Spinal cord (tissue), 9 donors: ENCODE measurements at regions not wholly inside any gene's neighbourhood (a gene's known extent, or its start where the extent isn't known, plus 50 kb on each side); places are given as distances from the start of the nearest gene placed in this dataset.

Experiments used
- DNase-seq, 6 donors: peaks; one replicate each; pipeline versions ENCODE4 v3.0.0 to v3.0.0-alpha.2; 2013 to 2015; ENCODE audit warnings: low spot score in 6 of 6, low read depth in 4 of 6
- H3K27ac ChIP-seq: one replicate; pipeline ENCODE4 v1.5.1; 2013; ENCODE audit warnings: low read depth, low read length, control low read depth
- H3K27me3 ChIP-seq: one replicate; pipeline ENCODE4 v1.6.1; 2013; ENCODE audit warnings: low read length; ENCODE audit not compliant: control insufficient read depth, insufficient read depth
- H3K36me3 ChIP-seq: one replicate; pipeline ENCODE4 v1.6.1; 2013; ENCODE audit warnings: low read length; ENCODE audit not compliant: control insufficient read depth, insufficient read depth
- H3K4me1 ChIP-seq: one replicate; pipeline ENCODE4 v1.6.1; 2013; ENCODE audit warnings: low read length; ENCODE audit not compliant: control insufficient read depth, insufficient read depth
- H3K4me3 ChIP-seq: one replicate; pipeline ENCODE4 v1.5.1; 2013; ENCODE audit warnings: low read depth, low read length, control low read depth
- H3K9me3 ChIP-seq: one replicate; pipeline ENCODE4 v1.6.1; 2013; ENCODE audit warnings: low read length; ENCODE audit not compliant: control insufficient read depth, insufficient read depth
- WGBS: methylation state at CpG from one replicate; pipeline ENCODE4 v1.1.5; 2013; ENCODE audit warnings: missing lambda C conversion rate; ENCODE audit not compliant: insufficient coverage; 5-methylcytosine and 5-hydroxymethylcytosine counted together
- donor health status: healthy.

DNA sequence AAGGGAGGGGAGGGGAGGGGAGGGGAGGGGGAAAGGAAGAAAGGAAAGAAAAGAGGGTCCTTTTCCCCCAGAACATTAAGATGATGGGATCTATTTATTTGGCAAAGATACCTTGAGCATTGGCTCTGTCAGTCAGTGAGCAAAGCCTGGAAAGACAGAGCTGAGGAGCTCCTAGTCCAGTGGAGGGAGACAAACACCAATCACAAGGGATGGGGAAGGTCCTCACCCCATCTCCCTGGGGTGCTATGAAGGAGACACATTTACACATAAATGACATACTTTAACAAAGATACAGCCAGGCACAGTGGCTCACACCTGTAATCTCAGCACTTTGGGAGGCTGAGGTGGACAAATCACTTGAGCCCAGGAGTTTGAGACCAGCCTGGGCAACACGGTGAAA is 154.9 kb upstream of the TIAM1 start:
- H3K9me3 ChIP-seq = no peaks in the 10 kb centered on the region
- H3K4me1 ChIP-seq = no peaks in the 10 kb centered on the region
- DNase-seq = no peak
- no peaks in the 10 kb centered on the region for H3K36me3 ChIP-seq
- no peak overlapping the region for H3K4me3 ChIP-seq
- no peak overlapping the region for H3K27ac ChIP-seq
- 0% methylated on average over 1 of the region's 1 CpG for WGBS
- H3K27me3 ChIP-seq = no peaks in the 10 kb centered on the region

DNA sequence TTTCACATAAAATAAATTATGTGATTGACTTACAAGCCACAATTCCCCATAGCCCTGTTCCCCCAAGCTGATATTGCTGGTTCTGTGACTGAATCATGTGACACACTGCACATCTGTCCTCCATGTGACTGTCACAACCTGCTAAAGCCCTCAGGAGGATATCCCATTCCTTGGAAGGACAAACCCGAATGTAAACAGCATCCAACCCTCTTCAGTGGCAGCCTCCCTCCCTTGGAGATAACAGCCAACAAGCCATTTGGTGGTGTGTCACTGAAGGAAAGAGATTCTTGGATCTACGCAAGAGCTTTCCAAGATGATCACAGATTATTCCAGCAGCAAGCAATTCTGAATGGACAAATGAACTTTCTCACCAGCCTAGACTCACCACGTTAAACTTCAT is 153.9 kb upstream of the TIAM1 start:
- DNase-seq = no peak
- Histone ChIP-seq H3K4me3 (no peak overlapping the region), H3K27me3 (no peaks in the 10 kb centered on the region), H3K36me3 (no peaks in the 10 kb centered on the region), H3K9me3 (no peaks in the 10 kb centered on the region), H3K4me1 (no peaks in the 10 kb centered on the region), H3K27ac (no peak overlapping the region)
- 57% methylated on average over 2 of the region's 3 CpGs for WGBS

DNA sequence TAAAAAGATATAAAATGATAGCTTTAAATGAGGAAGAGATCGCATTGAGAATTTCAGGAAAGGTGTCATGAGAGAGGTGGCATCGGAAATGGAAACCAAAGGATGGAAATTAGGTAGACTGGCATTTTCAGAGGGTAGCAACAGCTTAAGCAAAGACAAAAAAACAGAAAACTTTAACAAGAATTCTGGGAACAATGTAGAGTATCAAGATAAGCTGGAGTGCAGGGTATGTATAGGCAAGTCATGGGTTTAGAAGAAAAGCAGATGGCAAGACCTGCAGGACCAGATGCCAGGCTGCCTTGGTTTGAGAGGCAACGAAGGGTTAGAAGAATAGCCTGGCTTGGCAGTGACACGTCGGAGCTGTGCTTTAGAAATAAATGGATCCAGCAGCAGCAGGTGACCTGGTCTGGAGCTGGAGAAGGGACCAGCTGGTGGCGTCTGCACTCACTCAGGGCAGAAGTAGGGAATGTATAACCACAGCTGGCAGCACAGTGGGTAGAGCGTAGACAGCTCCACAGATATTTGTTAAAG is 149.4 kb upstream of the TIAM1 start:
- Histone ChIP-seq H3K9me3 (no peaks in the 10 kb centered on the region), H3K27ac (no peak overlapping the region), H3K36me3 (no peaks in the 10 kb centered on the region), H3K4me1 (no peaks in the 10 kb centered on the region), H3K4me3 (no peak overlapping the region), H3K27me3 (no peaks in the 10 kb centered on the region)
- 58% methylated on average over 6 of the region's 7 CpGs for WGBS
- DNase-seq = no peak

DNA sequence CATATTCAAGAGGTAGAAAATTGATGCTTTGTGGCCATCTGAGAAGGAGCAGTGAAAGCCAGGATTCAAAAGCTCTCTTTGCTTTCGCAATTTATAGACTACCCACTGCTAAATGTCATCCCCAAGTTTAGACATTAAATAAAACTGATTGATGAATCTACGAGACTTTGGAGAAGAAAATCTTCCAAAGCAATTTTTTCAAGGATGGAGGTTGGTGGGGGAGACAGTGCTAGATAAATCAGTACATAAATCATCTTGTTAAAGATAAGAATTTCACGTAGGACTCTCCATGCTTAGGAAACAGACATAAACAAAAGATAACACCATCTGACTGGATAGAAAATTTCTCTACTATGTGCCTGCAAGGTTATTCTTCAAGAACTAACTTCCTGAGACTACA is 147.6 kb upstream of the TIAM1 start:
- Histone ChIP-seq H3K36me3 (no peaks in the 10 kb centered on the region), H3K4me1 (no peaks in the 10 kb centered on the region), H3K27ac (no peak overlapping the region), H3K9me3 (no peaks in the 10 kb centered on the region), H3K4me3 (no peak overlapping the region), H3K27me3 (no peaks in the 10 kb centered on the region)
- no CpG with 5 or more reads among the region's 3 CpGs for WGBS
- DNase-seq = no peak

DNA sequence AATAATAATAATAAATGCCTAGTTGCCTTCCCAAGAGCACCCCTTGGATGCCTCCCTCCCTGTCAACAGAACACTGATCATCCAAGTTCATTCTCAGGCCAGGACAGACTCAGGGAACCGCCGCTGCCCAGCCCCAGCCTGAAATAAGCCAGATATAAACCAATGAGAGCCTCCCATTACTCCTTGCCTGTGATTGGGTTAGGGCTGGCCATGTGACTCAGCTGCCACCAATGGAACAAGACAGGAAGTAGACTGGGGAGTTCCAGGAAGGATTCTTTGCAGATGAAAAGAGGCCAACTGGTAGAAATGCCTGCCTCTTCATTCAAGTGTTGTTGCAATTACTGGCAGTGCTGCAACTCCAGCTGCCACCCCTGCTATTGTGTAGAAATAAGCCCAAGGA is 146.4 kb upstream of the TIAM1 start:
- no peaks in the 10 kb centered on the region for H3K9me3 ChIP-seq
- no peaks in the 10 kb centered on the region for H3K4me1 ChIP-seq
- H3K36me3 ChIP-seq = peaks cover 3% of the 10 kb centered on the region
- no peaks in the 10 kb centered on the region for H3K27me3 ChIP-seq
- no peak overlapping the region for H3K27ac ChIP-seq
- DNase-seq = no peak
- no CpG with 5 or more reads among the region's 2 CpGs for WGBS
- H3K4me3 ChIP-seq = no peak overlapping the region

DNA sequence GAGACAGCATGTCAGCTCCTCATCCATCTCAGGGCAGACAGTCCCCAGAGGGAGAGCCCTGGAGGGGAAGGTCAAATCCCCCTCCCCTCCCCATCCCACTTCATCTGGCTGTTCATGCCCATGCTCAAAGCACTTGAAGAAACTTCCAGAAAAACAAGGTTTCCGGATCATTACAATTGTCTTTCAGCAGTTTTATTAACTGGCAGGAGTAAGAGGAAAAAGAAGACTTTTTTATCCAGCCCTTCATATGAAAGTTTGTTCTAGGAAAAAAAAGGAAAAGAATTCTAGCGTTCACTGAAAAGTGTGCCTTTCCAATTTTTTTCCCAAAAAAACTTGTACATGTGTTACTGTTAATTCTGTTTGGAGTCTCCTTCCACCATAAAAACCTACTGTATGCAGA is 145.7 kb upstream of the TIAM1 start:
- Histone ChIP-seq H3K36me3 (peaks cover 3% of the 10 kb centered on the region), H3K4me1 (no peaks in the 10 kb centered on the region), H3K9me3 (no peaks in the 10 kb centered on the region), H3K4me3 (no peak overlapping the region), H3K27ac (no peak overlapping the region), H3K27me3 (no peaks in the 10 kb centered on the region)
- WGBS = no CpG with 5 or more reads among the region's 2 CpGs
- DNase-seq = no peak

DNA sequence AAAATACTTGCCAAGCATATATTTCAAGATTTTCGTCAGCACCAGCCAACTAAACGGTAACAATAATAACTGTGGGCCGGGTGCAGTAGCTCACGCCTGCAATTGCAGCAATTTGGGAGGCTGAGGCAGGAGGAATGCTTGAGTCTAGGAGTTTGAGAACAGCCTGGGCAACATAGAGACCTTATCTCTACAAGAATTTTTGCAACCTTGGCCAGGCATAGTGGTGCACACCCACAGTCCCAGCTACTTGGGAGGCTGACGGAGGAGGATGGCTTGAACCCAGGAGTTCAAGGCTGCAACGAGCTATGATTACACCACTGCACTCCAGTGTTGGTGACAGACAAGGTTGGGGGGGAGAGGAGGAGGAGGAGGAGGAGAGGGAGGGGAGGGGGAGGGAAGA is 145.0 kb upstream of the TIAM1 start:
- no peaks in the 10 kb centered on the region for H3K9me3 ChIP-seq
- H3K4me3 ChIP-seq = no peak overlapping the region
- no CpG with 5 or more reads among the region's 6 CpGs for WGBS
- H3K36me3 ChIP-seq = peaks cover 3% of the 10 kb centered on the region
- no peaks in the 10 kb centered on the region for H3K4me1 ChIP-seq
- no peaks in the 10 kb centered on the region for H3K27me3 ChIP-seq
- no peak for DNase-seq
- H3K27ac ChIP-seq = no peak overlapping the region

DNA sequence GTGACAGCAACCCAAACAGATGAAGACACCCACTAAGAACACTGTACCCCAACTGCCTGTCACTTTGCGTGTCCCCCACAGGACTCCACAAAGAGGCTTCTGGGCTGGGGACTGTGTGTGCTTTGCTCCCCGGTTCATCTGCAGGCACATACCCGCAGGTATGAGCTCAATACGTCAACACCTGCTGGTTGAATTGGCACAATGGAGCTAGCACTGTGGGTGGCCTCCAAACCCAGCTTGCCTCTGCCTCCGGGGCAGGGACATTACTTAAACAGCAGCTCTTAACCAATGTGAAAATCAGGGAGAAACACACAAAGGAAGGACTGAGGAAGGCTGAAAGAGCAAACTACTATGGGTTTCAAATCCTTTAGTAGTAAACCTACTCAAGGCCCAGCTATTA is 140.2 kb upstream of the TIAM1 start:
- peaks cover 3% of the 10 kb centered on the region for H3K36me3 ChIP-seq
- H3K4me1 ChIP-seq = no peaks in the 10 kb centered on the region
- 90% methylated on average over 4 of the region's 5 CpGs for WGBS
- no peak overlapping the region for H3K27ac ChIP-seq
- no peaks in the 10 kb centered on the region for H3K9me3 ChIP-seq
- no peaks in the 10 kb centered on the region for H3K27me3 ChIP-seq
- no peak for DNase-seq
- H3K4me3 ChIP-seq = no peak overlapping the region

DNA sequence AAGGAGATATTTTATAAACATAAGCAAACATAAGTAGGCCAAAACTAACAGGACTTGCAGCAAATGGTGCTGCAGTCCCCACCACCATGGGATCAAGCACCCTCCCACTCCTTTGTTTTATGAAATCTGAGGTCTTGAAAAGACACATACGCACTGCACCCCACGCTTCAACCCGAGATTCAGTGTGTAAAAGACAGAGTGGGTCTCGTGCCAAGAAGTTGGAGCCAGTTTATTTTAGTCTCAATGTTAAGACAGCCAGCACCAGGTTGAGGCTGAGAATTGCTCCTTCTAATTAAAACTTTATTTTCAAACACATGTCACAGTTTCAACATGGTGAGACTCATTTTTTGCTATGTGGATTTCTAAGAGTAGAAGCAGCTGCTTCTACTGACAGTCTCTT is 139.1 kb upstream of the TIAM1 start:
- peaks cover 3% of the 10 kb centered on the region for H3K36me3 ChIP-seq
- H3K9me3 ChIP-seq = no peaks in the 10 kb centered on the region
- no peaks in the 10 kb centered on the region for H3K27me3 ChIP-seq
- peak in 1 of 6 donors; percentile 71 for DNase-seq
- H3K27ac ChIP-seq = no peak overlapping the region
- WGBS = no CpG with 5 or more reads among the region's 4 CpGs
- no peaks in the 10 kb centered on the region for H3K4me1 ChIP-seq
- no peak overlapping the region for H3K4me3 ChIP-seq

DNA sequence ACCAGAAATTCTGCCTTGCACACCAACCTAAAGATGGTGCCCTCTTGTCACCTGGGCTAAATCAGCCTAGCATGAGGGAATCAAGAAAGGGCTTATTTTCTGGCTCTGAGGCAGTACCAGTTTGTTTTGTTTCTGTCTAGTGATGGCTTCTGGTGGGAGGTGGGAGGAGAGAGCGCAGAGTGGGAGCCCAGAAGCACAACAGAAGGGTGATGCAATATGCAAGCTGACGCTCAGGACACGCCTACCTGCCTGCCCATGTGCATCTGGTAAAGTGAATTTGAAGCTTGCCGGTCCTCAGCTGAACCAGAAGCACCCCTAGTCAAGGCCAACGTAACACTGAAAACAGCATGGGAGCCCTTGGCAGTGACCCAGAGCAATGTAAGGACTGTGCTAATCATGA is 138.4 kb upstream of the TIAM1 start:
- WGBS = 83% methylated on average over 4 of the region's 5 CpGs
- Histone ChIP-seq H3K27ac (no peak overlapping the region), H3K36me3 (peaks cover 3% of the 10 kb centered on the region), H3K4me1 (no peaks in the 10 kb centered on the region), H3K4me3 (no peak overlapping the region), H3K27me3 (no peaks in the 10 kb centered on the region), H3K9me3 (no peaks in the 10 kb centered on the region)
- no peak for DNase-seq
